Fibroblast of the conjunctiva (primary cell): ENCODE measurements at regions not wholly inside any gene's neighbourhood (a gene's known extent, or its start where the extent isn't known, plus 50 kb on each side); places are given as distances from the start of the nearest gene placed in this dataset.

Experiments
- DNase-seq: peaks from one replicate; pipeline ENCODE4 v3.0.0-alpha.2; 2010; ENCODE audit warnings: low read depth

DNA sequence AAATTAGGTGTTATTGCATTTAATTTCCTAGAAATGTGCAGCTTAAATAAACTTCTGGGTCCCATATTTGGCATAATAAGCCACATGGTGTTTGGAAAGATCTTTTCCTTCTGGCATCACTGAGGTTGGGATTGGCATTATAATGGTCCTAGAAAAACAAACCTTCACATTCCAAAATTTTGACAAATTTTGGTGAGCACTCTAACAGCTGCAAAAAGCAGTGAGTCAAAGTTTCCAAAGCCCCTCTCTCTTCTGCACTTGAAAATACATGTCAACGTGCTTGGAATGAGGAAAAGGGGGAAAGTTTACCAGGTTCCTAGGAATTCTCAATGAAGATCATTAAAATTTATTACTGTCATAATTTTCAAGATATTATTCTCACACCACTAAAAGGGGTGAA lies 77.8 kb upstream of the STK17B start:
- no peak for DNase-seq

DNA sequence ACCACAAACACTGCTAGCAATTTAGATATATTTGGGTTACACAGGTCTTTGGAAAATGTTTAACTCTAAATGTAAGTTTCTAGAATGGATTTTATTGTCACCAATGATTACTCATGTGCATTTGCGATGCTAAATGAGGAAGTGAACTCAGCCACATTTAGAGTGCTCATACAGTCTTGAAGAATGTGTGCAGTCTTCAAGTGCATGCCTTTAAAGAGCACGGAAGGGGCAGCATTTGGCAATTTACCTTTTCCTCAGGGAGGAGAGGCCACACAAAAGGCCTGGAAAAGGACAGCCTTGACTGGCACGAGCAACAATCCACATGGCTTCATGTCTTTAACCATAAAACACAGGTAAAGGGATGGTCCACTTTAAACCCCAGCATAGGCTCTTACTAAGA lies 78.5 kb upstream of the STK17B start:
- no peak for DNase-seq

DNA sequence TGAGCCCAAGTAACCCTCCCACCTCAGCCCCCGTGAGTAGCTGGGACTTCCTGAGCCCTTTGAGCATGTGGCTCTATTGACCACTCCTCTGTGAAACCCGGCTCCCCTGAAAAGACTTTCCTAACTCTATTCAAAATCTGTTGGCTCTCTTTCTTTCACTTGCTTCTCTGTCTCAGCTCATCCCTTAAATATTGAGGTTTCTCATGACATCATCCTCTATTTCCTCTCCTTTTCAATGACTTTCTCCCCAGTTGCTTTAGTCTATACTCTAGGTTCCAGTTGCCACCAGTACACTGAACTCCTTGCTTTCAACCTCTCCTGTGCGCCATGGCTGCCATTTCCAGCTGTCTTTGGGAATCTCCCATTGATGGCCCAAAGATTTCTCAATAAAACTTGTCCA lies 79.8 kb upstream of the STK17B start:
- DNase-seq = no peak

DNA sequence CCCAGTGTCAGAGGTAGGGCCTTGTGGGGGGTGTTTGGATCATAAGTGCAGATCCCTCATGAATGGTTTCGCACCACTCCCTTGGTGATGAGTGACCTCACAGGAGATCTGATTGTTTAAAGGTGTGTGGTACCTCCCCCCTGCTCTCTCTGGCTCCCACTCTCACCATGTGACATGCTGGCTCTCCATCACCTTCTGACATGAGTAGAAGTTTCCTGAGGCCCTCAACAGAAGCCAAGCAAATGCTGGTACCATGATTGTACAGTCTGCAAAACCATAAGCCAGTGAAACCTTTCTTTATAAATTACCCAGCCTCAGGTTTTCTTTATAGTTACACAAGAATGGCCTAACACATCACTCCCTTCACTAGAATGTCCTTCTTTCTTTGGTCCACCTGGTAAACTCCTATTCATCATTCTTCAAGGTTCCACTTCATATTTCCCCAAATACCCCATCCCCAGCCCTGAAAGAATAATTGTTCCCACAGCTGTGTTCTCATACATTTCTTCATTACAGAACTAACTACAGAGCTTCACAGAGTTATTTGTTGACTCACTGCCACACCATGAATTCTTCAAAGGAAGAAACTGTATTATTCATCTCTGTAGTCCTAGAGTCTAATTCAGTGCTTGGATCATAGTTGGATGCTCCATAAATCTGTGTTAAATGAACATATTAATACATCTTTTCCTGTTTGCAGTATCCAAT lies 81.2 kb upstream of the STK17B start:
- DNase-seq = no peak

DNA sequence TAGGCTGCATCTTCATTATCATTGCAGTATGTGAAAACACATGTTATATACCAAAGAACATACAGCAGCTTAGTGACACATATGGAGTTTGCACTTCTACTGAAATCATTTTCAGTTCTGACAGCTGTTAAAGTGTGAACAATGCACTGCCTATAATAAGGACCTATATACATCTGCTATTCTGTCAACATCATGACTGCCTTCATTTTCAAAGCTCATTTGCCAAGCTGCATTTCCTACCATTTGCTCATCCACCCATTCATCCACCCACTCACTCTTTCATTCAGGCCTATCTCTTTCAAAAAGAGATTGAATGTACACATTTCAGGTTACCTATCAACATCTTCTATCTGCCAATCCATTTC lies 81.7 kb upstream of the STK17B start:
- DNase-seq = no peak

DNA sequence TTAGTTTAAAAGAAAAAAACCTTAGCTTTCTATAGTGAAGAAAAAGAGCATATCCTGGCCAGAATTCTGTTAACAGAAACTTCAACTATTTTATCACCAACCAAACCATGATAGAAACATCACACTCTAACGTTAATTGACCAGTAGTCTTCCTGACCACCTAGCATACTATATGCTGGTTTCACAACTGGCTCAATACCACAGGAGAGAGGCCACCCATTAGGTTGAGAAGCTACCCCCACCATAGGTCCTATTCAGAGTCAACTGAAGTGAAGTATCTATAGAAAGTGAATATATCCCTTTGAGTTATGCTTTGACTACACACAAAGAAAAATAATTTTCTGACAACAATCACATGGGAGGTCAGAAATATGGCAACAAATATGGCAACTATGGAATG lies 85.2 kb upstream of the STK17B start:
- no peak for DNase-seq

DNA sequence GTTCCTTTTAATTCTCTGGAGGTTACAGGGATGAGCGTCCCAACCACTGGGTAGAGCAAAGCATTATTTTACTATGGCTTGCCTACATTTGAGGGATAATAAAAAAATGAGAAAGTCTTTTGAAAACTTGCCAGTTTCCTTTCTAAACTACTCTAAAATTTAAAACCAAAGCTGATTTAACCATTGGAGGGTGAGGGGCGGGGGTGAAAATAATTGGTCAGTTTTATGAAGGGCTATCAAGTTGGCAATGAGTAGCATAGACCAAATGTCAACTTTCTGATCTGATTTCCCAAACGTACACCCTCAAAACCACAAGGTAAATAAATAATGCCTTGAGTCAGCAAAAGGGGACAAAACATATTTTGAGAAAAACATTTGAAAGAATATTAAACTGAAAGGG lies 85.7 kb upstream of the STK17B start:
- DNase-seq = no peak

DNA sequence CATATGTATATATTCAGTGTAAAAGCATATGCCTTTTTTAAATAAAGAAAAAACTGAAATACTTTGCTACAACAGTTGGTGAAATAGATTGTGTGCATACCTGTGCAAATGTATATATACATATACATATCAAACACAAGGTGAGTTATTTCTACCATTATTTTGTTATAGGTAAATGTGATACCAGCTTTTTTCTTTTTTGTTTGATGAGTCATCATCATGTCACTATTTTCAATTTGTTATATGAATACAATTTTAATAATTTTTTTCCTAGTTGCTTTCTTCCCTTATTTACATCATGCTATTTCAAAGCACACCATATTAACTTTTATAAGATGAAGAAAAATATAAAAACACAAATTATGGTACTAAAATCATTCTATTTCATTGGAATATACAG lies 87.0 kb upstream of the STK17B start:
- no peak for DNase-seq

DNA sequence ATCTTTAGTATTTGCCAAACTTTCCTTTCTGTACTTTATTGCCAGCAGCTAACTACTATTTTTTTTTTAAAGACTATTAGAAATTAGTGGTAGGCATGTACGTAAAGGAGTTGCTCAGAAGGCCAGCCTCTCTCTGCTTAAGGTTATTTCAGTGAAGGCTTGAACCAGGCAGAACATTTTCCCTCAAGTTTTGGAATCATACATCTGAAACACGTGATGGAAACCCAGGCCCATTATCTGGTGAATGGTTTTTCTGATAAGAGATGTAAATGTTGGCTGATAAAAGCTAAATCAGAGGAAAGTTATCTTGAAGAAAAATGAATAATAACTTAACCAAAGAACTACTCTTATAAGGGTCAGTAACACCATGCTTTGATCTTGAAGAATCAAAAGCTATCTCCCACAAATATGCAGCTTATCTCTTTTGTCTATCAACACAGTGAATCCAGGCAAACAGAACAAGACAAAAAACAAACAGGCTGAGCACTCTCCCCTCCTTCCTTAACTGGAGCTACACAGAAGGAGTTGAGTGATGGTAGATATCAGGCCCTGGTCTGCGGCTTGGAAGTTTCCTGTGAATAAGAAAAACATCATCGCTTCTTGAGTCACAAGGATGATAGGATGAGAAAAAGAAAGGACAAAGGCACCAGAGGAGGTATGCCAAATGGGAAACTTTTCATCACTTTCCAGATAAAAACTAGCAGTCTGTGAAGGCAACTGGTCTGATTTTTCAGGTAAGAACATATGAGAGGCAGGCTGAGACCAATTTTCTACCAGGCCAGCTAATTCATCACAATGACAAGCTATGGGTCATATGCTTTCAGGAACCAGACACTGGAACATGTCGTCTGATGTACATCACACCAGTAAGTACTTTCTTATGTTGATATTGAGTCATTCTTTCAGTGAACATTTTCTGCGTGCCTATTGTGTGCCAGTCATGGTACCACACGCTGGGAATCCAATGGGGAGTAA lies 88.4 kb upstream of the STK17B start:
- DNase-seq = no peak

DNA sequence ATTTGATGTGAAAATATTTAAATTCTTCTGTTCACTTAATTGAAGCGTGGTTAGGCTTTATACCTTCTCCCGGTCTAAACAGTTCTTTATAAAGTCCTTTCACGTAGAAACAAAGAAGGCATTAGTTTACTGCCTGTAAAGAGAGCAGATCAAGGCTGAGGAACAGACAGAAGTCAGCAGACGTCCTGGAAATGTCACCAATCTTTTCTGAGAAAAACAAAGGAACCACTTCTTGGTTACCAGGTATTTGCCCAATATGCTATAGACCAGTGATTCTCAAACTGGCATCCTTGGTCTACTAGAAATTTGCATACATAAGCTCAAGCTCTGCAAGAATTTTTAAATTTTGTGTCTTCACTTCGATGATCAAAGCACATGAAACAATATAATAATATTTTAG lies 89.2 kb upstream of the STK17B start:
- no peak for DNase-seq

DNA sequence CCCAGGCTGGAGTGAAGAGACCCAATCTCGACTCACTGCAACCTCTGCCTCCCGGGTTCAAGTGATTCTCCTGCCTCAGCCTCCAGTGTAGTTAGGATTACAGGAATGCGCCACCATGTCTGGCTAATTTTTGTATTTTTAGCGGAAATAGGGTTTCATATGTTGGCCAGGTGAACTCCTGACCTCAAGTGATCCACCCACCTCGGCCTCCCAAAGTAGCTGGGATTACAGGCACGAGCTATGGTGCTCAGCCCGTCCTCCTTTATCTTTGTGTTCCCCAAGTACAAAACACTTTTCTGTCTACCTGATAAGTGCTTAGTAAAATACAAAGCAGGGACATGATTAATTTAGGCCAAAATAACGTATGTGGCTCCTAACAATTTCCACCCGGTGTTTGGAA lies 91.2 kb upstream of the STK17B start:
- no peak for DNase-seq

DNA sequence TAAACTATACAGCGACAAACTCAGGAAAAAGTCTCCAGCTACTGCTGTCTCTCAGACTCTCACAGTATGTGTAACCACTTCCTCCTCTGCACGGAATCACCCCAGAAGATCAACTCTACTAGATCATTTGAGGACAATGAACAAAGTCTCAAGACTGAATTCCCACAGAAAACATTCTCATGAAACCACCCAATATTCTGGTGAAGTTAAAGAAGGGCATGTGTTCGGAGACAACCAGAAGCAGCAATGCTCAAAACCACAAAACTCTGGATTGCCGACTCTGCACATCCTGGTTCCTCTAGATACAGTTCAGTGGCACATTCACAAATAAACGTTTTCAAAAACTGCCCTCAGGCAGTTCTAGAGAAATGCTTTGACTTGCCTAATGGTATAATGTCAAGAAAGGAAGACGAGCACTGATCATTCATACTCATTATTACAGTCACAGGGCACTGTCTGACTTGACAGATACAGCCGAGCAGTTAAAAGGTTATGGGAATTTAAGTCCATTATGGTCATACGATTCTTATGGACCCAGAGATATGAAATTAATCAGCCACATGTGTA lies 91.9 kb upstream of the STK17B start:
- no peak for DNase-seq

DNA sequence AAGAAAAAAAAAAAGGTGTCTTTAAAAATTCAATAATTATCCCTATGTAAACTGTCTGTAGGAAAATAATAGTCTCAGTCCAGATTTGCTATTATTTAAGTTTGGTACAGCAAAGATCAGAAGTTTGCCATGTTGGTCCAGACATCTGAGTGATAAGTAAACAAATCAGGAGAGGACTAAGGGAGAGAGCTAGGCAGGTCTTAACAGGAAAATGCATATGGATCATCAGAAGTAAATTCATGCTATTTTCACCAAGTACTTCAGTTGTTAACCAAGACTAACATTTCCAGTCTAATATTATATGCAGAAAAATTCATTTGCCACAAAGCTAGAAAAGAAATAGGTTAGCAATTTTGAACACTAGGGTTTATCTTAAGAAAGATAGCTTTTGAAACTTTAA lies 95.0 kb upstream of the STK17B start:
- DNase-seq = no peak

DNA sequence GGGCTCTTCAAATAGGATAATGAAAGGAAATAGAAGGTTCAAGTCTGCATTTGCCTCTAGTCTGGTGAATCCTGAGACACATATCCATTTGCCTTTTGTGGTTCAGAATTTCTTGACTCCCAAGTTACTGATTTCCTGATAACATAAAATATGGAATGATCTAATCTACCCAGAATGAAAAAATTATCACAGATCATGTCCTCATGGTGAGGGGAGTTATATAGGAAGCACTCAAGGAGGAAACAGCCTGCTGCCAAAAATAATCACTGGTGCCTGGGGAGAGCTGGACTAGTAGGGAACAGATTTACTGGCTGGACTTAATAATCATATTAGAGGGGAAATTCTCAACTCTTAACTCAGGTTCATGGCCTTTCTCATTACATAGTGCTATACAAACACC lies 95.5 kb upstream of the STK17B start:
- no peak for DNase-seq

DNA sequence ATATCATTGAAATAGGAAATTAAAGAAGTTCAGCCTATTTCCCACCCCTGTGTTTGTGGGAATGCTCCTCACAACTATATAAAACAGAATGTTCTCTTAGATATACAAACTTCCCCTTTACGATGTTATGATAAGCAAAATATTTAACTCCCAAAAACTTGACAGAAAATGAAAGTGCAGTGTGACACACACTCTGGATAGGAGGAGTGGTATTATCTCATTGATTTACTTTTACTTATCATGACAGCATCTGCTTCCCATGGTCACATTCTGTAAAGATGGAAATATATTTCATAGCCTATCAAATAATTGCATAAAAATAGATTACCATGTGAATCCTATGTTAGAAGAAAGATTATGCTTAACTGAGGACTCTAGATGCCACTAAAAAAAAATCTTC lies 96.6 kb upstream of the STK17B start:
- no peak for DNase-seq

DNA sequence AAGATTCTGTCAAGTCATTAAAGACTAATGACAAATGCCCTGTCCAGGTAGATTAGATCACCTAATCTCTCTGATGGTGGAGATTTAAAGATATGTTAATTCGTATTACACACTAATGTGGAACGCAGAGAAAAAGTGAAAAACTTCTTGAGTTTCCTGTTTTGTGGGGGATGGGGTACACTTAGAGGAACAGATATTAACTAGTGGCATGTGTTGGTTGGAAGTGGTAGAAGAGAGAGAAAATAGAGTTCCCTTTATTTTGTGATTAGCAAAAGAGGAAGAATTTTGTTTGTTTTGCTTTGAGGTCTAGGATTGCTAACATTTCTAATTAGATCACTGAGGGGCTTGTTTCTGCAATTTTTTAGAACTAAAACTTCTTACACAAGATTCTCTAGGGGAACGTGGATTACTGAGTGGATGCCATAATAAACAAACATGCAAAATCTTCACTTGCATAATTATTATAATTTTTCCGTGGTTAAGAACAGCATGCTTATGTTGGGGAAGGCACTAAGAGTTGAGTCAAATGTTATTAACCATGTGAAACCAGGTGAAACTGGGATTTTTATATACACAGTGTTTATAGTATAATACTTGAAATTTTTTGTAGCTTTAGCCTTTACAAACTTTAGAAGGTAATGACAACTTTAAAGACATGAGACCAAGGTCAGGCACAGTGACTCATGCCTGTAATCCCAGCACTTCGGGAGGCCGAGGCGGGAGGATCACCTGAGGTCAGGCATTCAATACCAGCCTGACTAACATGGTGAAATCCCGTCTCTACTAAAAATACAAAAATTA lies 97.4 kb upstream of the STK17B start:
- DNase-seq = no peak

DNA sequence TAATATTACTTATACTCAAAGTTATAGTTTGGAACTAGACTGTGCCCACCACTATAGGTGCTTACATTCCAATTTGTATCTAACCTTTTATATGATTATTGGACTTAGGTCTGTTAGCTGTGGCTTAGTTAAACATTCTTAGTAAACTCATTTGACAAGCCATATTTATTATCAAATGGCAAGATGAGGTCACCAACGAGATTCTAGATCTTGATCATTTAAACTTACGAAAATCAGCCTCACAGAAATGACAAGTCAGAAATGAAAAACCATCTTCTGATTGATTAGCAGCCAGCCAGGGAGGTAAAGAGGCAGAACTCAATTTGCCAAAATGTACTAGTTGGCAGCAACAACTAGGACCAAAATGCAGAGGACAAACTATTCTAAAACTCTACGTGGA lies 100.4 kb upstream of the STK17B start:
- no peak for DNase-seq

DNA sequence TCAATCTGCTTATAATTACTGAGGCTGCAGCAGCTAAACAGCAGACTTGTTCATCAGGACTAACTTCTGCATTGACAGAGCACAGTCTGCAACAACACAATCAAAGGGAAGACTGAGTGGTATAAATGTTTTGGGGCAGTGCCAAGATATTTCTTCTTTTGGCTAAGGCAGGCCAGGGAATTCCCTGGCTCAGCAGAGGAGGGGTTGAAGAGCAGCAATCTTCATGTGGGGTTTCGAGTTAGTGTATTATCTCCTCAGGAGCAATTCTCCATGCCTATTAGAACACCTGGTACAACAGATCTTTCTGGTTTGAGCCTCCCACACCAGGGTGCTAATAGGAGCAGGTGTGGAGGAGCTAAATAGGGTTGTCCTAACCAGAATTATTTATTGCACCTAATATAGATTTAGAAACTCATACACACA lies 103.0 kb upstream of the STK17B start:
- DNase-seq = no peak

DNA sequence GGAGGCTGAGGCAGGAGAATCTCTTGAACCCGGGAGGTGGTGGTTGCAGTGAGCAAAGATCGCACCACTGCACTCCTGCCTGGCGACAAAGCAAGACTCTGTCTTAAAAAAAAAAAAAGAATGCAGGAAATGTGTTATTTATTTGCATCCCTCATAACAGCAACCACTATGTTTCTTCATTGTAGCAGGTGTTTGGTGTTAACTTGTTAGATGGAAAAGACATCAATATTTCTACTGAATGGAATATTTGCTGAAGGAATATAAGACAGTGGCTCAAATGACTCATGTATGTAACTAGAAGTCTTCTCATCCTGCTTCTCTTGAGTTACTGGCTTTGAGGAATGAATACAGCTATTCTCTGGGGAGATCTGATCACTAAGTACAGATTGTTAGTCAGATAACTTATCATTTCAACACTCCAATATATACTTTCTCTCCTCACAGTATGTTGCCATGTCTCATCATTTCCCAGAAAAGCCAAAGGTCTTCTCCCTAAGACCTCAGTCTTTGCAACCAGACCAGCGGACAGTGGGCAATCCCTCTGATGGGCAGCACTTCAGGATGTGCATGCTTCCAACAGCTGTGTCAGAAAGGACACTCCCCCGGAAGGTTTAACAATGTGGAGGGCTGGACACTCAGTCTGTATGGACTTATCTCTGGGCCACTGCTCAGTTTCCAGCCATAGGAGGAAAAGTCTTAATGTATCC lies 104.4 kb upstream of the STK17B start:
- no peak for DNase-seq

DNA sequence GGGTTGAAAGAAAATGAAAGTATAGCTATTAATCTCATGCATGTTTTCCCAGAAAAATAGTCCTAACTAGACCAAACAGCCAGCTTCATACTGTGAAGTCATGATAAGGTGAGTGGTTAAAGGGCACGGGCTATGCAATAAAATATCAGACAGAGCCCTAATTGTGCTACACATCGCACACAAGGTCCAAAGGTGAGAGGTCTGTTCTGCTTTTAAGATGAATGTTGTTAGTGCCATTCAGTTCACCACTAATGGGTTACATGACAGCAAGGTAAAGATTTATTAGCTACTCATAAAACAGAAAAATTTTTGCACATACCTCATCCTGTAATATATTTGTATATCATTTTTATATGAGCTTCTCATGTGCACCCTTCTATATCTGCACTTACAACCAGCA lies 105.0 kb upstream of the STK17B start:
- DNase-seq = no peak

DNA sequence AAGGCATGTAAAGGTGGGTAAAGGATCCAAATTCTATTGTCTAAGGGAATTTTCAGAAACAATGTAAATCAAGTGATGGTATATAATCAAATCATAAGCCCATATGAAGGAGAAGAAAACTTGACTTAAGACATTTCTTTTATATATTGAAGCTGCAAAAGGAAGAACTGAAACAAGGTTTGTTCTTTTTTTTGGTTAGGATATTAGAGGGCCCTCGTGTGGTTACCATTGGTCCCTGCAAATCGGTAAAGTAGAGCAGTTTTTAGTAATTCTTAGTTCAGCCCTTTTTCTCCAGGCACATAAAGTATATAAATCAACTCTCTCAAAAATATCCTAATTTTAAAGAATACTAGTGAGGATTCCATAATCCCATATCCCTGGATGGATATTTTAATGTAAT lies 105.6 kb upstream of the STK17B start:
- DNase-seq = no peak

DNA sequence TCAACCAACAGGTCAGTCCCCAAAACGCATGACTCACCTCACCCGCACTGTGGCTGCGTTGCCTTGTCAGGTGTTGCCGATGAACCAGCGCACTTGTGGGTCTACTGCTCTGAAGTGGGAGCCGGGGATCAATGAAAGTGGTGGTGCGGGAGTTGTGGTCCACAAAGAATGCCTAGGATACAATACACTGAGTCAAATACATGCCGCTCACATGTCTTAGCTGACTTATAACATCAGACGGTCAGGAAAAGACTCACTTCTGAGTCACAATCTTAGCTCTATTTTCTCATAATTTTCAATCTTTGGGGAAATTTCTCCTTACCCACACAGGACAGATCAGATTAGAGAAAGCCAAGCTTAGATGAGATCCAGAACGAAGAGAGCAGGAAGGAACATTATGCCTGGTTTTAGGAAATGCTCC lies 107.1 kb upstream of the STK17B start:
- no peak for DNase-seq
